Mammary epithelial cell (primary cell): ENCODE measurements at regions not wholly inside any gene's neighbourhood (a gene's known extent, or its start where the extent isn't known, plus 50 kb on each side); places are given as distances from the start of the nearest gene placed in this dataset.

Experiments used
- EZH2 ChIP-seq: IDR thresholded peaks from 2 replicates; pipeline ENCODE4 v1.6.1; 2012; ENCODE audit warnings: low read length, inconsistent platforms, borderline replicate concordance
- TF ChIP-seq, protein P1 (sequence below), 2 donors: IDR thresholded peaks in 1 of 2; conservative IDR thresholded peaks in 1 of 2; 2 replicates each; pipeline ENCODE4 v1.5.1; 2011 to 2012; ENCODE audit warnings: inconsistent platforms in 2 of 2, low read length in 2 of 2, mild to moderate bottlenecking in 2 of 2, control low read depth in 1 of 2, low read depth in 1 of 2; ENCODE audit not compliant: insufficient read depth in 1 of 2; ENCODE audit errors: extremely low read depth in 1 of 2

DNA sequence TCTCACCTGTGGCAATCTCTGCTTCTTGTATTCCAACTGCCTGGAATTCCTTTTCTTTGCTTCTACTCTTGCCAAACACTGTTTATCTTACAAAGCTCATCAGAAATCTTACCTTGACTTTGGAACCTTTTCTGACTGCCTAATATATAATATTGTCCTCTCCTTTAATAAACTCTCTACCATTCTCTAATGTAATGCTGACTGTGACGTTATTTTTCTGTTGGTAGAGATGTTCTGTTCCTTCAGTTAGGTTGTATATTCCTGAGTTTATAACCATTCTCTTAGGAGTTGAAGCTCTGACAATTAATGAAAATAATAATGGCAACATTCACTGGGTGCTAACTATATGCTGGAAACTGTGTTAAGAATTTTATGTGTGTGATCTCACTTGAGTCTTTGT, 188.8 kb upstream of the ATP10B start:
- TF ChIP-seq, protein P1, sequence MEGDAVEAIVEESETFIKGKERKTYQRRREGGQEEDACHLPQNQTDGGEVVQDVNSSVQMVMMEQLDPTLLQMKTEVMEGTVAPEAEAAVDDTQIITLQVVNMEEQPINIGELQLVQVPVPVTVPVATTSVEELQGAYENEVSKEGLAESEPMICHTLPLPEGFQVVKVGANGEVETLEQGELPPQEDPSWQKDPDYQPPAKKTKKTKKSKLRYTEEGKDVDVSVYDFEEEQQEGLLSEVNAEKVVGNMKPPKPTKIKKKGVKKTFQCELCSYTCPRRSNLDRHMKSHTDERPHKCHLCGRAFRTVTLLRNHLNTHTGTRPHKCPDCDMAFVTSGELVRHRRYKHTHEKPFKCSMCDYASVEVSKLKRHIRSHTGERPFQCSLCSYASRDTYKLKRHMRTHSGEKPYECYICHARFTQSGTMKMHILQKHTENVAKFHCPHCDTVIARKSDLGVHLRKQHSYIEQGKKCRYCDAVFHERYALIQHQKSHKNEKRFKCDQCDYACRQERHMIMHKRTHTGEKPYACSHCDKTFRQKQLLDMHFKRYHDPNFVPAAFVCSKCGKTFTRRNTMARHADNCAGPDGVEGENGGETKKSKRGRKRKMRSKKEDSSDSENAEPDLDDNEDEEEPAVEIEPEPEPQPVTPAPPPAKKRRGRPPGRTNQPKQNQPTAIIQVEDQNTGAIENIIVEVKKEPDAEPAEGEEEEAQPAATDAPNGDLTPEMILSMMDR (conservative IDR thresholded peaks at IDR 0.05 in 1 of 2, IDR thresholded peaks at IDR 0.05 in 1 of 2; ENCODE audit: extremely low read depth in 1 of 2, insufficient read depth in 1 of 2, low read depth in 1 of 2, low read length in 2 of 2): no peak
- no peak for TF ChIP-seq EZH2
